ENCODE measurements at regions not wholly inside any gene's neighbourhood (a gene's known extent, or its start where the extent isn't known, plus 50 kb on each side); places are given as distances from the start of the nearest gene placed in this dataset.

- WGBS, 3 donors: 67 to 81% (median 77%) methylated on average over 6 of the region's 6 CpGs
- FAIRE-seq (no peak), DNase-seq (no peak)
- Histone ChIP-seq H3K4me1 (ENCODE audit: control insufficient read depth in 3 of 3, insufficient read depth in 2 of 3, low read depth in 1 of 3, low read length in 2 of 3) (no peaks in the 10 kb centered on the region), H3K27me3 (ENCODE audit: control insufficient read depth in 3 of 3, insufficient read depth in 3 of 3, low read length in 3 of 3) (no peaks in the 10 kb centered on the region), H3K36me3 (ENCODE audit: control insufficient read depth in 3 of 3, insufficient read depth in 2 of 3, low read depth in 1 of 3, low read length in 3 of 3) (no peaks in the 10 kb centered on the region), H3K9me3 (ENCODE audit: control insufficient read depth in 2 of 2, insufficient read depth in 1 of 2, low read depth in 1 of 2, low read length in 1 of 2) (peaks cover 0 to 2% of the 10 kb centered on the region in 2 donors), H3K4me3 (ENCODE audit: low read depth in 1 of 3, low read length in 3 of 3) (no peak overlapping the region), H3K27ac (ENCODE audit: low read depth in 1 of 3, low read length in 2 of 3) (no peak overlapping the region)
Observed at GRCh38 chr15:91630090-91630489, 223.4 kb upstream of the SLCO3A1 start.

- H3K27me3 ChIP-seq (ENCODE audit: control insufficient read depth in 3 of 3, insufficient read depth in 3 of 3, low read length in 3 of 3): no peaks in the 10 kb centered on the region
- H3K4me3 ChIP-seq (ENCODE audit: low read depth in 1 of 3, low read length in 3 of 3): no peak overlapping the region
- no peak for DNase-seq
- H3K4me1 ChIP-seq (ENCODE audit: control insufficient read depth in 3 of 3, insufficient read depth in 2 of 3, low read depth in 1 of 3, low read length in 2 of 3): no peaks in the 10 kb centered on the region
- no peak for FAIRE-seq
- H3K27ac ChIP-seq (ENCODE audit: low read depth in 1 of 3, low read length in 2 of 3): no peak overlapping the region
- 81 to 90% (median 87%) methylated on average over 2 of the region's 2 CpGs for WGBS, 3 donors
- peaks cover 0 to 2% of the 10 kb centered on the region in 2 donors for H3K9me3 ChIP-seq (ENCODE audit: control insufficient read depth in 2 of 2, insufficient read depth in 1 of 2, low read depth in 1 of 2, low read length in 1 of 2)
- no peaks in the 10 kb centered on the region for H3K36me3 ChIP-seq (ENCODE audit: control insufficient read depth in 3 of 3, insufficient read depth in 2 of 3, low read depth in 1 of 3, low read length in 3 of 3)
Observed at GRCh38 chr15:91632176-91632575, 221.3 kb upstream of the SLCO3A1 start.

- Histone ChIP-seq H3K27ac (ENCODE audit: low read depth in 1 of 3, low read length in 2 of 3) (no peak overlapping the region), H3K4me3 (ENCODE audit: low read depth in 1 of 3, low read length in 3 of 3) (no peak overlapping the region), H3K9me3 (ENCODE audit: control insufficient read depth in 2 of 2, insufficient read depth in 1 of 2, low read depth in 1 of 2, low read length in 1 of 2) (peaks cover 0 to 2% of the 10 kb centered on the region in 2 donors), H3K36me3 (ENCODE audit: control insufficient read depth in 3 of 3, insufficient read depth in 2 of 3, low read depth in 1 of 3, low read length in 3 of 3) (no peaks in the 10 kb centered on the region), H3K4me1 (ENCODE audit: control insufficient read depth in 3 of 3, insufficient read depth in 2 of 3, low read depth in 1 of 3, low read length in 2 of 3) (no peaks in the 10 kb centered on the region), H3K27me3 (ENCODE audit: control insufficient read depth in 3 of 3, insufficient read depth in 3 of 3, low read length in 3 of 3) (no peaks in the 10 kb centered on the region)
- DNase-seq: no peak
- no peak for FAIRE-seq
- WGBS, 3 donors: 84 to 91% (median 88%) methylated on average over 9 of the region's 9 CpGs
Observed at GRCh38 chr15:91632981-91633380, 220.5 kb upstream of the SLCO3A1 start.

GRCh38 chr15:91634179-91634578 lies 219.3 kb upstream of the SLCO3A1 start:
- Histone ChIP-seq H3K27ac (ENCODE audit: low read depth in 1 of 3, low read length in 2 of 3) (no peak overlapping the region), H3K9me3 (ENCODE audit: control insufficient read depth in 2 of 2, insufficient read depth in 1 of 2, low read depth in 1 of 2, low read length in 1 of 2) (no peaks in the 10 kb centered on the region), H3K27me3 (ENCODE audit: control insufficient read depth in 3 of 3, insufficient read depth in 3 of 3, low read length in 3 of 3) (no peaks in the 10 kb centered on the region), H3K4me1 (ENCODE audit: control insufficient read depth in 3 of 3, insufficient read depth in 2 of 3, low read depth in 1 of 3, low read length in 2 of 3) (no peaks in the 10 kb centered on the region), H3K36me3 (ENCODE audit: control insufficient read depth in 3 of 3, insufficient read depth in 2 of 3, low read depth in 1 of 3, low read length in 3 of 3) (no peaks in the 10 kb centered on the region), H3K4me3 (ENCODE audit: low read depth in 1 of 3, low read length in 3 of 3) (no peak overlapping the region)
- peak; percentile 30 to 69 for DNase-seq
- WGBS, 3 donors: 29 to 78% (median 58%) methylated on average over 3 of the region's 3 CpGs
- FAIRE-seq: no peak

GRCh38 chr15:91635080-91635479 lies 218.4 kb upstream of the SLCO3A1 start:
- no peaks in the 10 kb centered on the region for H3K27me3 ChIP-seq (ENCODE audit: control insufficient read depth in 3 of 3, insufficient read depth in 3 of 3, low read length in 3 of 3)

GRCh38 chr15:91635641-91636040 lies 217.9 kb upstream of the SLCO3A1 start:
- no peak for DNase-seq
- Histone ChIP-seq H3K36me3 (ENCODE audit: control insufficient read depth in 3 of 3, insufficient read depth in 2 of 3, low read depth in 1 of 3, low read length in 3 of 3) (no peaks in the 10 kb centered on the region), H3K4me1 (ENCODE audit: control insufficient read depth in 3 of 3, insufficient read depth in 2 of 3, low read depth in 1 of 3, low read length in 2 of 3) (no peaks in the 10 kb centered on the region), H3K9me3 (ENCODE audit: control insufficient read depth in 2 of 2, insufficient read depth in 1 of 2, low read depth in 1 of 2, low read length in 1 of 2) (peaks cover 0 to 5% of the 10 kb centered on the region in 2 donors), H3K4me3 (ENCODE audit: low read depth in 1 of 3, low read length in 3 of 3) (no peak overlapping the region), H3K27ac (ENCODE audit: low read depth in 1 of 3, low read length in 2 of 3) (no peak overlapping the region), H3K27me3 (ENCODE audit: control insufficient read depth in 3 of 3, insufficient read depth in 3 of 3, low read length in 3 of 3) (no peaks in the 10 kb centered on the region)
- 90 to 97% (median 93%) methylated on average over 1 of the region's 1 CpG for WGBS, 3 donors
- FAIRE-seq: no peak

More at GRCh38 chr15:91635080-91635479, 218.4 kb upstream of the SLCO3A1 start:
- Histone ChIP-seq H3K4me3 (ENCODE audit: low read depth in 1 of 3, low read length in 3 of 3) (no peak overlapping the region), H3K27ac (ENCODE audit: low read depth in 1 of 3, low read length in 2 of 3) (no peak overlapping the region), H3K4me1 (ENCODE audit: control insufficient read depth in 3 of 3, insufficient read depth in 2 of 3, low read depth in 1 of 3, low read length in 2 of 3) (no peaks in the 10 kb centered on the region), H3K36me3 (ENCODE audit: control insufficient read depth in 3 of 3, insufficient read depth in 2 of 3, low read depth in 1 of 3, low read length in 3 of 3) (no peaks in the 10 kb centered on the region), H3K9me3 (ENCODE audit: control insufficient read depth in 2 of 2, insufficient read depth in 1 of 2, low read depth in 1 of 2, low read length in 1 of 2) (peaks cover 0 to 2% of the 10 kb centered on the region in 2 donors)
- FAIRE-seq (no peak), DNase-seq (no peak)
- 71 to 98% (median 87%) methylated on average over 2 of the region's 2 CpGs for WGBS, 3 donors

- H3K36me3 ChIP-seq (ENCODE audit: control insufficient read depth in 3 of 3, insufficient read depth in 2 of 3, low read depth in 1 of 3, low read length in 3 of 3): no peaks in the 10 kb centered on the region
- DNase-seq: no peak
- WGBS, 3 donors: 90 to 93% (median 90%) methylated on average over 2 of the region's 2 CpGs
- H3K4me3 ChIP-seq (ENCODE audit: low read depth in 1 of 3, low read length in 3 of 3): no peak overlapping the region
- peaks cover 0 to 2% (median 0%) of the 10 kb centered on the region in 3 donors for H3K27me3 ChIP-seq (ENCODE audit: control insufficient read depth in 3 of 3, insufficient read depth in 3 of 3, low read length in 3 of 3)
- H3K27ac ChIP-seq (ENCODE audit: low read depth in 1 of 3, low read length in 2 of 3): no peak overlapping the region
- no peak for FAIRE-seq
- H3K9me3 ChIP-seq (ENCODE audit: control insufficient read depth in 2 of 2, insufficient read depth in 1 of 2, low read depth in 1 of 2, low read length in 1 of 2): no peaks in the 10 kb centered on the region
- H3K4me1 ChIP-seq (ENCODE audit: control insufficient read depth in 3 of 3, insufficient read depth in 2 of 3, low read depth in 1 of 3, low read length in 2 of 3): peaks cover 0 to 5% (median 0%) of the 10 kb centered on the region in 3 donors
Observed at GRCh38 chr15:91649016-91649415, 204.5 kb upstream of the SLCO3A1 start.

GRCh38 chr15:91649831-91650321 lies 203.6 kb upstream of the SLCO3A1 start:
- Histone ChIP-seq H3K27me3 (ENCODE audit: control insufficient read depth in 3 of 3, insufficient read depth in 3 of 3, low read length in 3 of 3) (peaks cover 0 to 2% (median 0%) of the 10 kb centered on the region in 3 donors), H3K36me3 (ENCODE audit: control insufficient read depth in 3 of 3, insufficient read depth in 2 of 3, low read depth in 1 of 3, low read length in 3 of 3) (no peaks in the 10 kb centered on the region), H3K27ac (ENCODE audit: low read depth in 1 of 3, low read length in 2 of 3) (no peak overlapping the region), H3K4me1 (ENCODE audit: control insufficient read depth in 3 of 3, insufficient read depth in 2 of 3, low read depth in 1 of 3, low read length in 2 of 3) (peaks cover 0 to 5% (median 0%) of the 10 kb centered on the region in 3 donors), H3K4me3 (ENCODE audit: low read depth in 1 of 3, low read length in 3 of 3) (no peak overlapping the region), H3K9me3 (ENCODE audit: control insufficient read depth in 2 of 2, insufficient read depth in 1 of 2, low read depth in 1 of 2, low read length in 1 of 2) (no peaks in the 10 kb centered on the region)
- DNase-seq (peak in 1 of 2 donors; percentile 87), FAIRE-seq (no peak)
- WGBS, 3 donors: 17 to 54% (median 37%) methylated on average over 4 of the region's 4 CpGs

GRCh38 chr15:91651251-91651650 lies 202.3 kb upstream of the SLCO3A1 start:
- FAIRE-seq (peak; percentile 97), DNase-seq (no peak)
- 89 to 95% (median 94%) methylated on average over 3 of the region's 3 CpGs for WGBS, 3 donors
- Histone ChIP-seq H3K4me3 (ENCODE audit: low read depth in 1 of 3, low read length in 3 of 3) (no peak overlapping the region), H3K27me3 (ENCODE audit: control insufficient read depth in 3 of 3, insufficient read depth in 3 of 3, low read length in 3 of 3) (peaks cover 0 to 2% (median 0%) of the 10 kb centered on the region in 3 donors), H3K27ac (ENCODE audit: low read depth in 1 of 3, low read length in 2 of 3) (no peak overlapping the region), H3K4me1 (ENCODE audit: control insufficient read depth in 3 of 3, insufficient read depth in 2 of 3, low read depth in 1 of 3, low read length in 2 of 3) (peaks cover 0 to 5% (median 0%) of the 10 kb centered on the region in 3 donors), H3K36me3 (ENCODE audit: control insufficient read depth in 3 of 3, insufficient read depth in 2 of 3, low read depth in 1 of 3, low read length in 3 of 3) (no peaks in the 10 kb centered on the region), H3K9me3 (ENCODE audit: control insufficient read depth in 2 of 2, insufficient read depth in 1 of 2, low read depth in 1 of 2, low read length in 1 of 2) (no peaks in the 10 kb centered on the region)

Data from small intestine (tissue), 7 donors.